GM12873 (cell line): ENCODE measurements at regions not wholly inside any gene's neighbourhood (a gene's known extent, or its start where the extent isn't known, plus 50 kb on each side); places are given as distances from the start of the nearest gene placed in this dataset.

Experiments
- CTCF ChIP-seq: IDR thresholded peaks from 2 replicates; pipeline ENCODE4 v1.5.1; 2012; ENCODE audit warnings: low read depth, mild to moderate bottlenecking, moderate library complexity, low read length, control low read depth; ENCODE audit not compliant: insufficient read depth; ENCODE audit errors: missing control alignments

GRCh38 chr2:35830833-35831232 lies 524.7 kb upstream of the CRIM1 start:
- TF ChIP-seq CTCF, result no peak

- no peak for TF ChIP-seq CTCF
These were observed 528.5 kb upstream of the CRIM1 start for GRCh38 chr2:35827086-35827485.

- TF ChIP-seq CTCF, result no peak
These were observed 532.9 kb upstream of the CRIM1 start for GRCh38 chr2:35822716-35823115.

- no peak for TF ChIP-seq CTCF
These were observed 533.9 kb upstream of the CRIM1 start for GRCh38 chr2:35821675-35822074.

GRCh38 chr2:35820391-35820790 lies 535.2 kb upstream of the CRIM1 start:
- no peak for TF ChIP-seq CTCF

GRCh38 chr2:35819033-35819432 lies 536.5 kb upstream of the CRIM1 start:
- TF ChIP-seq CTCF, result no peak

- no peak for TF ChIP-seq CTCF
These were observed 552.5 kb upstream of the CRIM1 start for GRCh38 chr2:35803126-35803525.

- no peak for TF ChIP-seq CTCF
These were observed 560.7 kb upstream of the CRIM1 start for GRCh38 chr2:35794796-35795450.
